Heart left ventricle (tissue), 16 donors: ENCODE measurements at regions not wholly inside any gene's neighbourhood (a gene's known extent, or its start where the extent isn't known, plus 50 kb on each side); places are given as distances from the start of the nearest gene placed in this dataset.

Experiments
- ATAC-seq, 4 donors: fragments of 200-7000 bp; cut with Tn5 transposase; one replicate each; pipeline ENCODE4 v1.9.1; 2020 to 2022; ENCODE audit warnings: moderate library complexity in 4 of 4, mild to moderate bottlenecking in 3 of 4, moderate number of reproducible peaks in 1 of 4
- DNase-seq, 5 donors: peaks; one replicate each; pipeline ENCODE4 v3.0.0-alpha.2; 2020
- H3K27ac ChIP-seq, 12 donors: fragments of 200-600 bp; sonication (generic) in 4 of 12; one replicate each; pipeline versions ENCODE4 v1.5.0 to v1.8.0; 2016 to 2022; ENCODE audit warnings: mild to moderate bottlenecking in 2 of 12
- H3K27me3 ChIP-seq, 9 donors: fragments of 200-600 bp; sonication (generic) in 2 of 9; one replicate each; pipeline versions ENCODE4 v1.5.1 to v1.8.0; 2016 to 2022; ENCODE audit warnings: mild to moderate bottlenecking in 3 of 9
- H3K36me3 ChIP-seq, 9 donors: fragments of 200-600 bp; sonication (generic) in 2 of 9; one replicate each; pipeline versions ENCODE4 v1.5.0 to v1.8.0; 2018 to 2022; ENCODE audit warnings: mild to moderate bottlenecking in 2 of 9
- H3K4me1 ChIP-seq, 12 donors: fragments of 200-600 bp; sonication (generic) in 4 of 12; one replicate each; pipeline versions ENCODE4 v1.5.0 to v1.8.0; 2016 to 2022; ENCODE audit warnings: mild to moderate bottlenecking in 3 of 12
- H3K4me3 ChIP-seq, 12 donors: fragments of 200-600 bp; sonication (generic) in 4 of 12; one replicate each; pipeline versions ENCODE4 v1.5.0 to v1.8.0; 2017 to 2022; ENCODE audit warnings: mild to moderate bottlenecking in 9 of 12, moderate library complexity in 4 of 12
- H3K9me3 ChIP-seq, 12 donors: fragments of 200-600 bp; sonication (generic) in 4 of 12; one replicate each; pipeline versions ENCODE4 v1.5.0 to v1.8.0; 2016 to 2022; ENCODE audit warnings: mild to moderate bottlenecking in 1 of 12
- CTCF ChIP-seq, 12 donors: fragments of 200-600 bp; sonication (generic) in 4 of 12; IDR thresholded peaks; one replicate each; pipeline versions ENCODE4 v1.5.0 to v1.8.0; 2018 to 2022; ENCODE audit warnings: antibody characterized with exemption in 12 of 12, mild to moderate bottlenecking in 5 of 12
- POLR2A ChIP-seq, 2 donors: fragments of 450-650 bp; IDR thresholded peaks; one replicate each; pipeline ENCODE4 v1.6.1; 2017; ENCODE audit warnings: antibody characterized with exemption in 2 of 2, mild to moderate bottlenecking in 2 of 2, moderate library complexity in 2 of 2
- WGBS, 4 donors: extraction: QIAGEN DNeasy Blood & Tissue Kit in 2 of 4; methylation state at CpG; one replicate each; pipeline versions ENCODE4 v1.1.5 to v1.1.7; 2013 to 2018; 5-methylcytosine and 5-hydroxymethylcytosine counted together
- intact Hi-C, 10 donors: fragments of 100-400 bp; cut with DNase I; formaldehyde crosslinking; loops; one replicate each; pipeline versions ENCODE4 v1.11.1 to v1.14.2; 2022
- donor health status: ischemic (EF 13 %, LVEDD 7.1; RV severe dilation, severe dysfunction).
- donor health status: healthy with polysubstance abuse.
- donor health status: DM: no; HTN: yes; CAD: no.
- donor health status: DM: no; HTN: no; CAD: no.
- donor health status: ischemic (EF 25% LVEDD 6.9; RV normal size, moderate dysfunction).
- donor health status: ischemic (EF 25% LVEDD 5.7; RV mildly dilated, moderate dysfunction).
- donor health status: healthy.
- donor health status: DM: yes; HTN: yes; CAD: no.
- donor health status: ischemic (EF 35%, LVEDD 5.7; RV mildly dilated, moderate dysfunction).
- donor health status: nonischemic (EF 11% LVEDD 7.7; RV severe dilation, severe dysfunction).
- donor health status: DM: yes; HTN: yes; CAD: no.
- donor health status: PGD.
- donor health status: ischemic (EF 29% LVEDD 5.4; RV normal size, mild dysfunction).
- donor health status: nonischemic (EF 23%, LVEDD 6.1; RV moderate dilation, normal function).

GRCh38 chr4:111410571-111410970, 734.7 kb upstream of the FAM241A start:
- TF ChIP-seq POLR2A (IDR thresholded peaks at IDR 0.05) (no peak), CTCF (IDR thresholded peaks at IDR 0.05) (no peak)
- ATAC-seq (no peak), DNase-seq (no peak)
- no peaks in the 10 kb centered on the region for H3K36me3 ChIP-seq
- intact Hi-C loops, result no loop called here
- no peak overlapping the region for H3K27ac ChIP-seq
- no peaks in the 10 kb centered on the region for H3K27me3 ChIP-seq
- no peaks in the 10 kb centered on the region for H3K4me1 ChIP-seq
- H3K9me3 ChIP-seq, result peaks cover 0 to 15% (median 2%) of the 10 kb centered on the region in 12 donors
- H3K4me3 ChIP-seq, result no peak overlapping the region

- no peak for ATAC-seq
- Histone ChIP-seq H3K27me3 (no peaks in the 10 kb centered on the region), H3K9me3 (peaks cover 0 to 6% (median 0%) of the 10 kb centered on the region in 12 donors), H3K4me1 (no peaks in the 10 kb centered on the region), H3K4me3 (no peak overlapping the region), H3K27ac (no peak overlapping the region), H3K36me3 (no peaks in the 10 kb centered on the region)
- TF ChIP-seq POLR2A (IDR thresholded peaks at IDR 0.05) (no peak), CTCF (IDR thresholded peaks at IDR 0.05) (no peak)
- DNase-seq, result no peak
- intact Hi-C loops, result no loop called here
Measured at GRCh38 chr4:111417521-111417920, 727.7 kb upstream of the FAM241A start.

GRCh38 chr4:111433441-111433840, 711.8 kb upstream of the FAM241A start:
- DNase-seq, result no peak
- 70 to 84% (median 76%) methylated on average over 2 of the region's 2 CpGs for WGBS, 4 donors
- no peaks in the 10 kb centered on the region for H3K4me1 ChIP-seq
- intact Hi-C loops, result no loop called here
- TF ChIP-seq CTCF (IDR thresholded peaks at IDR 0.05) (no peak), POLR2A (IDR thresholded peaks at IDR 0.05) (no peak)
- no peak overlapping the region for H3K27ac ChIP-seq
- no peaks in the 10 kb centered on the region for H3K27me3 ChIP-seq
- peaks cover 0 to 6% (median 0%) of the 10 kb centered on the region in 12 donors for H3K9me3 ChIP-seq
- ATAC-seq, result no peak
- no peak overlapping the region for H3K4me3 ChIP-seq
- H3K36me3 ChIP-seq, result no peaks in the 10 kb centered on the region

- peaks cover 0 to 6% (median 0%) of the 10 kb centered on the region in 12 donors for H3K9me3 ChIP-seq
- H3K27ac ChIP-seq, result no peak overlapping the region
- H3K36me3 ChIP-seq, result no peaks in the 10 kb centered on the region
- TF ChIP-seq POLR2A (IDR thresholded peaks at IDR 0.05) (no peak), CTCF (IDR thresholded peaks at IDR 0.05) (no peak)
- no peak overlapping the region for H3K4me3 ChIP-seq
- intact Hi-C loops, result loop anchor here in 1 of 10 donors (2.0 kb wide), 1 partner anchor 58 kb away; no protein-coding TSS in a partner anchor
- no peak for DNase-seq
- no peaks in the 10 kb centered on the region for H3K27me3 ChIP-seq
- ATAC-seq, result no peak
- no peaks in the 10 kb centered on the region for H3K4me1 ChIP-seq
- WGBS, 4 donors, result 64 to 70% (median 69%) methylated on average over 7 of the region's 7 CpGs
Measured at GRCh38 chr4:111434586-111434985, 710.7 kb upstream of the FAM241A start.
